ENCODE measurements at regions not wholly inside any gene's neighbourhood (a gene's known extent, or its start where the extent isn't known, plus 50 kb on each side); places are given as distances from the start of the nearest gene placed in this dataset.

- TF ChIP-seq EZH2 (optimal IDR thresholded peaks at IDR 0.05; ENCODE audit: low read depth, low read length) (no peak), CTCF (IDR thresholded peaks at IDR 0.05; ENCODE audit: low read length) (no peak)
Observed at GRCh38 chr1:217993439-217993838, 291.7 kb upstream of the RRP15 start.

Measured in MM.1S (cell line).